ENCODE measurements at regions not wholly inside any gene's neighbourhood (a gene's known extent, or its start where the extent isn't known, plus 50 kb on each side); places are given as distances from the start of the nearest gene placed in this dataset.

GRCh38 chr9:1954238-1954637 is 60.9 kb upstream of the SMARCA2 start:
- no peak for TF ChIP-seq POLR2A (IDR thresholded peaks at IDR 0.05)
- no peak for TF ChIP-seq CTCF (IDR thresholded peaks at IDR 0.05)
- TF ChIP-seq EP300 (IDR thresholded peaks at IDR 0.05) = no peak
- TF ChIP-seq POLR2AphosphoS5 (IDR thresholded peaks at IDR 0.05) = no peak

Data from stomach (tissue), 4 donors.